ENCODE measurements at regions not wholly inside any gene's neighbourhood (a gene's known extent, or its start where the extent isn't known, plus 50 kb on each side); places are given as distances from the start of the nearest gene placed in this dataset.

- Histone ChIP-seq H3K9me1 (ENCODE audit: control insufficient read depth, extremely low read depth, insufficient read depth, low read length) (no peaks in the 10 kb centered on the region), H3K9me3 (ENCODE audit: control insufficient read depth, low read depth, low read length) (no peaks in the 10 kb centered on the region), H3K27ac (ENCODE audit: control insufficient read depth, insufficient read depth, low read length) (no peak overlapping the region), H3K36me3 (ENCODE audit: control insufficient read depth in 2 of 2, extremely low read depth in 1 of 2, insufficient read depth in 2 of 2, low read length in 2 of 2) (no peaks in the 10 kb centered on the region), H3K4me1 (ENCODE audit: control insufficient read depth, extremely low read depth, insufficient read depth, low read length) (no peaks in the 10 kb centered on the region), H3K79me2 (ENCODE audit: control insufficient read depth, insufficient read depth, low read length) (no peaks in the 10 kb centered on the region), H3K9ac (ENCODE audit: control insufficient read depth, extremely low read depth, insufficient read depth, low read length) (no peak overlapping the region), H3K4me3 (ENCODE audit: control insufficient read depth in 2 of 3, extremely low read depth in 1 of 3, insufficient read depth in 2 of 3, low read depth in 1 of 3, low read length in 3 of 3) (no peak overlapping the region), H3K4me2 (ENCODE audit: control insufficient read depth, extremely low read depth, insufficient read depth, low read depth, low read length) (no peak overlapping the region), H3K27me3 (ENCODE audit: control insufficient read depth, extremely low read depth, insufficient read depth, low read length) (no peaks in the 10 kb centered on the region), H4K20me1 (ENCODE audit: control insufficient read depth, extremely low read depth, insufficient read depth, low read length) (no peaks in the 10 kb centered on the region), H2AFZ (ENCODE audit: control insufficient read depth, low read length) (no peak overlapping the region)
- DNase-seq (ENCODE audit: low read depth, low spot score), result no peak
- FAIRE-seq, result no peak
- dilution Hi-C loops (cut with MboI; ENCODE audit: extremely low pct_ligation_motif_present, low sequenced_read_pairs), result no loop called here
- TF ChIP-seq CTCF (optimal IDR thresholded peaks at IDR 0.05 in 1 of 3, IDR thresholded peaks at IDR 0.05 in 1 of 3, conservative IDR thresholded peaks at IDR 0.05 in 1 of 3; ENCODE audit: extremely low read depth in 1 of 3, insufficient read depth in 2 of 3, low read length in 3 of 3) (no peak), EZH2 (IDR thresholded peaks at IDR 0.05; ENCODE audit: low read length) (no peak)
Measured at GRCh38 chr21:28822123-28822399, 170.6 kb downstream of the LTN1 start.

- Histone ChIP-seq H4K20me1 (ENCODE audit: control insufficient read depth, extremely low read depth, insufficient read depth, low read length) (no peaks in the 10 kb centered on the region), H3K4me3 (ENCODE audit: control insufficient read depth in 2 of 3, extremely low read depth in 1 of 3, insufficient read depth in 2 of 3, low read depth in 1 of 3, low read length in 3 of 3) (no peak overlapping the region), H3K27ac (ENCODE audit: control insufficient read depth, insufficient read depth, low read length) (no peak overlapping the region), H2AFZ (ENCODE audit: control insufficient read depth, low read length) (no peak overlapping the region), H3K9me3 (ENCODE audit: control insufficient read depth, low read depth, low read length) (no peaks in the 10 kb centered on the region), H3K27me3 (ENCODE audit: control insufficient read depth, extremely low read depth, insufficient read depth, low read length) (no peaks in the 10 kb centered on the region), H3K9me1 (ENCODE audit: control insufficient read depth, extremely low read depth, insufficient read depth, low read length) (no peaks in the 10 kb centered on the region), H3K9ac (ENCODE audit: control insufficient read depth, extremely low read depth, insufficient read depth, low read length) (no peak overlapping the region), H3K4me2 (ENCODE audit: control insufficient read depth, extremely low read depth, insufficient read depth, low read depth, low read length) (no peak overlapping the region), H3K36me3 (ENCODE audit: control insufficient read depth in 2 of 2, extremely low read depth in 1 of 2, insufficient read depth in 2 of 2, low read length in 2 of 2) (no peaks in the 10 kb centered on the region), H3K4me1 (ENCODE audit: control insufficient read depth, extremely low read depth, insufficient read depth, low read length) (no peaks in the 10 kb centered on the region), H3K79me2 (ENCODE audit: control insufficient read depth, insufficient read depth, low read length) (no peaks in the 10 kb centered on the region)
- dilution Hi-C loops (cut with MboI; ENCODE audit: extremely low pct_ligation_motif_present, low sequenced_read_pairs), result no loop called here
- FAIRE-seq (no peak), DNase-seq (ENCODE audit: low read depth, low spot score) (no peak)
- TF ChIP-seq CTCF (optimal IDR thresholded peaks at IDR 0.05 in 1 of 3, IDR thresholded peaks at IDR 0.05 in 1 of 3, conservative IDR thresholded peaks at IDR 0.05 in 1 of 3; ENCODE audit: extremely low read depth in 1 of 3, insufficient read depth in 2 of 3, low read length in 3 of 3) (no peak), EZH2 (IDR thresholded peaks at IDR 0.05; ENCODE audit: low read length) (no peak)
Measured at GRCh38 chr21:28821276-28822122, 171.2 kb downstream of the LTN1 start.
